PC-9 (cell line): ENCODE measurements at regions not wholly inside any gene's neighbourhood (a gene's known extent, or its start where the extent isn't known, plus 50 kb on each side); places are given as distances from the start of the nearest gene placed in this dataset.

Experiments
- EZH2 ChIP-seq: fragments of 200-600 bp; sonication (generic); IDR thresholded peaks from 2 replicates; pipeline ENCODE4 v1.8.0; 2017; ENCODE audit warnings: antibody characterized with exemption, low read depth
- TF ChIP-seq, protein P1 (sequence below): fragments of 200-600 bp; sonication (generic); conservative IDR thresholded peaks from 2 replicates; pipeline ENCODE4 v1.6.1; 2017; ENCODE audit warnings: mixed run types, antibody characterized with exemption, mild to moderate bottlenecking, moderate library complexity

- TF ChIP-seq, protein P1, sequence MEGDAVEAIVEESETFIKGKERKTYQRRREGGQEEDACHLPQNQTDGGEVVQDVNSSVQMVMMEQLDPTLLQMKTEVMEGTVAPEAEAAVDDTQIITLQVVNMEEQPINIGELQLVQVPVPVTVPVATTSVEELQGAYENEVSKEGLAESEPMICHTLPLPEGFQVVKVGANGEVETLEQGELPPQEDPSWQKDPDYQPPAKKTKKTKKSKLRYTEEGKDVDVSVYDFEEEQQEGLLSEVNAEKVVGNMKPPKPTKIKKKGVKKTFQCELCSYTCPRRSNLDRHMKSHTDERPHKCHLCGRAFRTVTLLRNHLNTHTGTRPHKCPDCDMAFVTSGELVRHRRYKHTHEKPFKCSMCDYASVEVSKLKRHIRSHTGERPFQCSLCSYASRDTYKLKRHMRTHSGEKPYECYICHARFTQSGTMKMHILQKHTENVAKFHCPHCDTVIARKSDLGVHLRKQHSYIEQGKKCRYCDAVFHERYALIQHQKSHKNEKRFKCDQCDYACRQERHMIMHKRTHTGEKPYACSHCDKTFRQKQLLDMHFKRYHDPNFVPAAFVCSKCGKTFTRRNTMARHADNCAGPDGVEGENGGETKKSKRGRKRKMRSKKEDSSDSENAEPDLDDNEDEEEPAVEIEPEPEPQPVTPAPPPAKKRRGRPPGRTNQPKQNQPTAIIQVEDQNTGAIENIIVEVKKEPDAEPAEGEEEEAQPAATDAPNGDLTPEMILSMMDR, result no peak
- TF ChIP-seq EZH2, result no peak
These were observed 167.2 kb upstream of the FERD3L start for GRCh38 chr7:19312416-19312815.
